HG03135 (cell line): ENCODE measurements at regions not wholly inside any gene's neighbourhood (a gene's known extent, or its start where the extent isn't known, plus 50 kb on each side); places are given as distances from the start of the nearest gene placed in this dataset.

Source experiments
- ATAC-seq: cut with Tn5 transposase; IDR thresholded peaks from one replicate; pipeline ENCODE4 v1.9.1; 2021; ENCODE audit warnings: mild to moderate bottlenecking, moderate library complexity; ENCODE audit not compliant: unreplicated experiment

GRCh38 chrX:104310657-104311254 is 56.0 kb upstream of the ESX1 start:
- ATAC-seq: no peak

- ATAC-seq: no peak
Measured at GRCh38 chrX:104310090-104310489, 55.4 kb upstream of the ESX1 start.

- ATAC-seq: no peak
Measured at GRCh38 chrX:104309169-104309568, 54.4 kb upstream of the ESX1 start.

GRCh38 chrX:104307341-104307740 is 52.6 kb upstream of the ESX1 start:
- no peak for ATAC-seq

GRCh38 chrX:104306180-104306579 is 51.4 kb upstream of the ESX1 start:
- no peak for ATAC-seq
